Pancreas (tissue), 10 donors: ENCODE measurements at regions not wholly inside any gene's neighbourhood (a gene's known extent, or its start where the extent isn't known, plus 50 kb on each side); places are given as distances from the start of the nearest gene placed in this dataset.

Experiments used
- ATAC-seq, 4 donors: fragments of 200-7000 bp; cut with Tn5 transposase; one replicate each; pipeline versions ENCODE4 v1.8.0 to v1.9.1; 2020; ENCODE audit warnings: mild to moderate bottlenecking in 4 of 4, moderate library complexity in 4 of 4
- DNase-seq, 6 donors: peaks; one replicate each; pipeline ENCODE4 v3.0.0-alpha.2; 2020
- FAIRE-seq: peaks from 2 replicates; lab custom pipeline; 2012; peaks lifted over from hg19 to GRCh38; lab: Jason Lieb, UNC
- H3K27ac ChIP-seq, 4 donors: fragments of 200-600 bp; sonication (generic); 1 replicate in 3 of 4; 2 replicates in 1 of 4; pipeline versions ENCODE4 v1.5.0 to v1.8.0; 2020
- H3K27me3 ChIP-seq, 4 donors: fragments of 200-600 bp; one replicate each; pipeline ENCODE4 v1.8.0; 2021
- H3K36me3 ChIP-seq, 3 donors: fragments of 200-600 bp; sonication (generic) in 1 of 3; one replicate each; pipeline versions ENCODE4 v1.5.0 to v1.8.0; 2020 to 2021
- H3K4me1 ChIP-seq, 3 donors: fragments of 200-600 bp; one replicate each; pipeline ENCODE4 v1.8.0; 2021
- H3K4me3 ChIP-seq, 4 donors: fragments of 200-600 bp; sonication (generic) in 2 of 4; one replicate each; pipeline versions ENCODE4 v1.5.0 to v1.8.0; 2020 to 2021
- H3K9me3 ChIP-seq, 4 donors: fragments of 200-600 bp; one replicate each; pipeline ENCODE4 v1.8.0; 2021
- CTCF ChIP-seq, 4 donors: fragments of 200-600 bp; sonication (generic) in 3 of 4; IDR thresholded peaks; one replicate each; pipeline versions ENCODE4 v1.5.0 to v1.8.0; 2021; ENCODE audit warnings: antibody characterized with exemption in 4 of 4
- WGBS, 2 donors: extraction: QIAGEN DNeasy Blood & Tissue Kit; methylation state at CpG; one replicate each; pipeline ENCODE4 v1.1.7; 2013; 5-methylcytosine and 5-hydroxymethylcytosine counted together
- intact Hi-C, 3 donors: fragments of 100-400 bp; cut with DNase I; formaldehyde crosslinking; loops; one replicate each; pipeline versions ENCODE4 v1.11.1 to v1.14.2; 2022
- donor health status: healthy with polysubstance abuse.
- donor health status: DM: no; HTN: no; CAD: no; lungs with moderate emphysema.
- donor health status: DM: no; HTN: no; CAD: no.
- donor health status: control.
- donor health status: control.
- donor health status: Bipolar disorder and iron deficiency.
- donor health status: DM: yes; HTN: yes; CAD: no.
- donor health status: DM: no; HTN: no; CAD: no.
- donor health status: DM: no; HTN: no; CAD: no.
- donor health status: DM: yes; HTN: yes; CAD: no.

GRCh38 chr6:23441808-23442461 lies 684.1 kb upstream of the NRSN1 start:
- no peak for DNase-seq
- FAIRE-seq: no peak
- Histone ChIP-seq H3K36me3 (no peaks in the 10 kb centered on the region), H3K4me3 (no peak overlapping the region), H3K27ac (no peak overlapping the region), H3K9me3 (no peaks in the 10 kb centered on the region), H3K27me3 (no peaks in the 10 kb centered on the region), H3K4me1 (peaks cover 4 to 6% (median 5%) of the 10 kb centered on the region in 3 donors)
- intact Hi-C loops: no loop called here
- TF ChIP-seq CTCF (IDR thresholded peaks at IDR 0.05): no peak
- no peak for ATAC-seq
- 72 to 73% methylated on average over 3 of the region's 3 CpGs for WGBS, 2 donors

- peaks cover 4 to 6% (median 5%) of the 10 kb centered on the region in 3 donors for H3K4me1 ChIP-seq
- H3K36me3 ChIP-seq: no peaks in the 10 kb centered on the region
- no peak overlapping the region for H3K27ac ChIP-seq
- DNase-seq (no peak), FAIRE-seq (no peak), ATAC-seq (peak in 2 of 4 donors; percentile 30 to 38)
- H3K27me3 ChIP-seq: no peaks in the 10 kb centered on the region
- TF ChIP-seq CTCF (IDR thresholded peaks at IDR 0.05): no peak
- 36 to 38% methylated on average over 5 of the region's 5 CpGs for WGBS, 2 donors
- no peaks in the 10 kb centered on the region for H3K9me3 ChIP-seq
- no peak overlapping the region for H3K4me3 ChIP-seq
- intact Hi-C loops: no loop called here
These were observed 680.8 kb upstream of the NRSN1 start for GRCh38 chr6:23445157-23445710.

GRCh38 chr6:23446469-23446967 lies 679.5 kb upstream of the NRSN1 start:
- TF ChIP-seq CTCF (IDR thresholded peaks at IDR 0.05): no peak
- no peaks in the 10 kb centered on the region for H3K36me3 ChIP-seq
- FAIRE-seq (no peak), ATAC-seq (peak in 3 of 4 donors; percentile 48 to 66 (median 62)), DNase-seq (no peak)
- H3K9me3 ChIP-seq: no peaks in the 10 kb centered on the region
- no peak overlapping the region for H3K4me3 ChIP-seq
- intact Hi-C loops: no loop called here
- 32 to 52% methylated on average over 4 of the region's 4 CpGs for WGBS, 2 donors
- H3K4me1 ChIP-seq: peaks cover 4 to 6% (median 5%) of the 10 kb centered on the region in 3 donors
- H3K27ac ChIP-seq: no peak overlapping the region
- no peaks in the 10 kb centered on the region for H3K27me3 ChIP-seq

GRCh38 chr6:23447731-23448130 lies 678.3 kb upstream of the NRSN1 start:
- TF ChIP-seq CTCF (IDR thresholded peaks at IDR 0.05): no peak
- H3K36me3 ChIP-seq: no peaks in the 10 kb centered on the region
- ATAC-seq: no peak
- FAIRE-seq: no peak
- intact Hi-C loops: no loop called here
- no peak overlapping the region for H3K27ac ChIP-seq
- H3K4me3 ChIP-seq: no peak overlapping the region
- DNase-seq: no peak
- H3K9me3 ChIP-seq: no peaks in the 10 kb centered on the region
- no peaks in the 10 kb centered on the region for H3K27me3 ChIP-seq
- peaks cover 4 to 6% (median 5%) of the 10 kb centered on the region in 3 donors for H3K4me1 ChIP-seq

GRCh38 chr6:23448281-23448680 lies 677.7 kb upstream of the NRSN1 start:
- H3K27ac ChIP-seq: no peak overlapping the region
- intact Hi-C loops: no loop called here
- no peaks in the 10 kb centered on the region for H3K36me3 ChIP-seq
- DNase-seq: no peak
- H3K4me3 ChIP-seq: no peak overlapping the region
- H3K4me1 ChIP-seq: peaks cover 4 to 6% (median 5%) of the 10 kb centered on the region in 3 donors
- no peak for TF ChIP-seq CTCF (IDR thresholded peaks at IDR 0.05)
- FAIRE-seq: no peak
- no peaks in the 10 kb centered on the region for H3K9me3 ChIP-seq
- no peaks in the 10 kb centered on the region for H3K27me3 ChIP-seq
- 75% methylated on average over 2 of the region's 2 CpGs for WGBS, 2 donors
- ATAC-seq: no peak
